ENCODE measurements at regions not wholly inside any gene's neighbourhood (a gene's known extent, or its start where the extent isn't known, plus 50 kb on each side); places are given as distances from the start of the nearest gene placed in this dataset.

DNA sequence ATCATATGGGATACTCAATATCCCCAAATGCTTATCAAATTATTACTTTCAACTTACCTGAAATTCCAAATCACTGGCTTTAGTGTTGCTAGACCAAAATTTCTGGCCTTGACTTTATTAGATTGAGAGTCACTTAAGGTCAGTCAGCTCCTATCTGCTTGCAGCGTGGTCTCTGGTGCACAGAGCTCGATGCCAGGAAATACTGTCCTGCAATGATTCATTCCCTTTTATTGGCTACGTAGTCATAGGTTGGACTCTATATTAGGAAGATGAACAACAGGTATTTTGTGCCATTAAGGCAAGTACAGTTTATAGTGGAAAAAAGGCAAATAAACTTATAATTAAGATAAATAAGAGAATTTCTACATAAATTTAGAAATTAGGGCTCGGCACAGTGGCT, 378.6 kb upstream of the MCTP2 start:
- intact Hi-C loops (cut with micrococcal nuclease), result no loop called here
- Histone ChIP-seq H3K27ac (ENCODE audit: insufficient read depth, low read length) (no peak overlapping the region), H3K23ac (ENCODE audit: low read depth, low read length) (no peak overlapping the region), H4K5ac (ENCODE audit: low read depth, low read length) (no peak overlapping the region), H4K91ac (ENCODE audit: insufficient read depth, low read depth, low read length) (no peak overlapping the region), H3K36me3 (ENCODE audit: control insufficient read depth, insufficient read depth, low read length) (no peaks in the 10 kb centered on the region), H3K9me3 (ENCODE audit: control insufficient read depth, insufficient read depth, low read length) (peaks cover 10% of the 10 kb centered on the region), H2BK120ac (ENCODE audit: low read depth, low read length) (no peak overlapping the region), H2AK5ac (ENCODE audit: low read depth, low read length) (no peak overlapping the region), H3K79me1 (ENCODE audit: low read depth in 1 of 2, low read length in 2 of 2) (no peaks in the 10 kb centered on the region), H3K9ac (ENCODE audit: low read depth, low read length) (no peak overlapping the region), H3K14ac (replicated peaks; ENCODE audit: low read depth, low read length) (no peak overlapping the region), H2BK20ac (ENCODE audit: low read depth, low read length) (no peak overlapping the region), H2BK15ac (ENCODE audit: low read depth, low read length) (no peak overlapping the region), H2AK9ac (replicated peaks; ENCODE audit: low read depth, low read length, poor library complexity) (no peak overlapping the region), H3K56ac (ENCODE audit: extremely low read depth, insufficient read depth, low read length) (no peak overlapping the region), H4K20me1 (ENCODE audit: insufficient read depth, low read length) (no peaks in the 10 kb centered on the region), H3K4me3 (ENCODE audit: insufficient read depth, low read depth, low read length) (no peak overlapping the region), H2BK5ac (ENCODE audit: low read depth, low read length, poor library complexity, severe bottlenecking) (no peak overlapping the region), H3K4me2 (ENCODE audit: low read depth, low read length) (no peak overlapping the region), H2AFZ (replicated peaks; ENCODE audit: low read length, poor library complexity) (no peak overlapping the region), H3K4me1 (ENCODE audit: control insufficient read depth, insufficient read depth, low read length) (no peaks in the 10 kb centered on the region), H3K9me1 (ENCODE audit: insufficient read depth, low read length) (no peaks in the 10 kb centered on the region), H3K18ac (ENCODE audit: low read depth, low read length) (no peak overlapping the region), H3K27me3 (ENCODE audit: control insufficient read depth, insufficient read depth, low read length) (no peaks in the 10 kb centered on the region), H3K4ac (ENCODE audit: low read depth, low read length) (no peak overlapping the region), H4K8ac (ENCODE audit: low read depth in 2 of 2, low read length in 2 of 2) (no peak overlapping the region)
- DNase-seq, result no peak
- ChIA-PET POLR2A (ENCODE audit: unreplicated experiment) (no interaction called here), CTCF (no interaction called here)
- dilution Hi-C loops (cut with HindIII; ENCODE audit: low sequenced_read_pairs, unreplicated experiment), result no loop called here
- BruUV-seq (replicated peaks), result no TSS peak
- TF ChIP-seq, protein P1, sequence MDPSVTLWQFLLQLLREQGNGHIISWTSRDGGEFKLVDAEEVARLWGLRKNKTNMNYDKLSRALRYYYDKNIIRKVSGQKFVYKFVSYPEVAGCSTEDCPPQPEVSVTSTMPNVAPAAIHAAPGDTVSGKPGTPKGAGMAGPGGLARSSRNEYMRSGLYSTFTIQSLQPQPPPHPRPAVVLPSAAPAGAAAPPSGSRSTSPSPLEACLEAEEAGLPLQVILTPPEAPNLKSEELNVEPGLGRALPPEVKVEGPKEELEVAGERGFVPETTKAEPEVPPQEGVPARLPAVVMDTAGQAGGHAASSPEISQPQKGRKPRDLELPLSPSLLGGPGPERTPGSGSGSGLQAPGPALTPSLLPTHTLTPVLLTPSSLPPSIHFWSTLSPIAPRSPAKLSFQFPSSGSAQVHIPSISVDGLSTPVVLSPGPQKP (IDR thresholded peaks at IDR 0.05; ENCODE audit: borderline replicate concordance, low read depth, low read length), result no peak
- no peak for TF ChIP-seq SMC3 (IDR thresholded peaks at IDR 0.05; ENCODE audit: low read depth, low read length)
- no peak for TF ChIP-seq USF2 (IDR thresholded peaks at IDR 0.05; ENCODE audit: low read depth, low read length)
- TF ChIP-seq MXI1 (IDR thresholded peaks at IDR 0.05; ENCODE audit: borderline replicate concordance, low read depth, low read length), result no peak
- no peak for TF ChIP-seq MAFK (IDR thresholded peaks at IDR 0.05; ENCODE audit: low read depth, low read length)
- TF ChIP-seq NFE2L2 (IDR thresholded peaks at IDR 0.05; ENCODE audit: low read depth, low read length), result no peak
- no peak for TF ChIP-seq MAZ (IDR thresholded peaks at IDR 0.05; ENCODE audit: borderline replicate concordance, low read depth, low read length)
- TF ChIP-seq, protein P2, sequence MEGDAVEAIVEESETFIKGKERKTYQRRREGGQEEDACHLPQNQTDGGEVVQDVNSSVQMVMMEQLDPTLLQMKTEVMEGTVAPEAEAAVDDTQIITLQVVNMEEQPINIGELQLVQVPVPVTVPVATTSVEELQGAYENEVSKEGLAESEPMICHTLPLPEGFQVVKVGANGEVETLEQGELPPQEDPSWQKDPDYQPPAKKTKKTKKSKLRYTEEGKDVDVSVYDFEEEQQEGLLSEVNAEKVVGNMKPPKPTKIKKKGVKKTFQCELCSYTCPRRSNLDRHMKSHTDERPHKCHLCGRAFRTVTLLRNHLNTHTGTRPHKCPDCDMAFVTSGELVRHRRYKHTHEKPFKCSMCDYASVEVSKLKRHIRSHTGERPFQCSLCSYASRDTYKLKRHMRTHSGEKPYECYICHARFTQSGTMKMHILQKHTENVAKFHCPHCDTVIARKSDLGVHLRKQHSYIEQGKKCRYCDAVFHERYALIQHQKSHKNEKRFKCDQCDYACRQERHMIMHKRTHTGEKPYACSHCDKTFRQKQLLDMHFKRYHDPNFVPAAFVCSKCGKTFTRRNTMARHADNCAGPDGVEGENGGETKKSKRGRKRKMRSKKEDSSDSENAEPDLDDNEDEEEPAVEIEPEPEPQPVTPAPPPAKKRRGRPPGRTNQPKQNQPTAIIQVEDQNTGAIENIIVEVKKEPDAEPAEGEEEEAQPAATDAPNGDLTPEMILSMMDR (conservative IDR thresholded peaks at IDR 0.05; ENCODE audit: low read depth, low read length), result no peak
- no peak for TF ChIP-seq POLR2A (IDR thresholded peaks at IDR 0.05; ENCODE audit: low read depth, low read length)
- TF ChIP-seq RAD21 (IDR thresholded peaks at IDR 0.05; ENCODE audit: low read length), result no peak
- TF ChIP-seq FOS (IDR thresholded peaks at IDR 0.05; ENCODE audit: low read depth, low read length), result no peak
- no peak for TF ChIP-seq BHLHE40 (IDR thresholded peaks at IDR 0.05; ENCODE audit: low read depth, low read length)
- no peak for TF ChIP-seq RFX5 (IDR thresholded peaks at IDR 0.05; ENCODE audit: low read depth, low read length)
- TF ChIP-seq CEBPB (IDR thresholded peaks at IDR 0.05; ENCODE audit: low read depth, low read length), result no peak
- no peak for TF ChIP-seq CHD1 (IDR thresholded peaks at IDR 0.05; ENCODE audit: low read depth, low read length)
- no peak for TF ChIP-seq RCOR1 (IDR thresholded peaks at IDR 0.05; ENCODE audit: insufficient replicate concordance, low read length)
- ATAC-seq (ENCODE audit: low read depth), result no peak
- in situ Hi-C loops (cut with MboI; ENCODE audit: low sequenced_read_pairs), result no loop called here
- no CpG with 5 or more reads among the region's 4 CpGs for WGBS, 2 experiments (ENCODE audit: extremely low coverage in 2 of 2, insufficient read length in 1 of 2)
